Spleen (tissue), 11 donors: ENCODE measurements at regions not wholly inside any gene's neighbourhood (a gene's known extent, or its start where the extent isn't known, plus 50 kb on each side); places are given as distances from the start of the nearest gene placed in this dataset.

Source experiments
- DNase-seq: peaks from one replicate; pipeline ENCODE4 v3.0.0-alpha.2; 2020
- H3K27ac ChIP-seq, 8 donors: fragments of 200-600 bp; sonication (generic) in 7 of 8; 1 replicate in 4 of 8; 2 replicates in 4 of 8; pipeline versions ENCODE4 v1.5.0 to v1.8.0; 2016 to 2021; ENCODE audit warnings: inconsistent platforms in 4 of 8, mild to moderate bottlenecking in 4 of 8, moderate library complexity in 1 of 8
- H3K27me3 ChIP-seq, 7 donors: fragments of 200-600 bp; sonication (generic) in 6 of 7; replicated peaks in 1 of 7; 1 replicate in 4 of 7; 2 replicates in 3 of 7; pipeline versions ENCODE4 v1.5.0 to v1.8.0; 2016 to 2021; ENCODE audit warnings: inconsistent platforms in 3 of 7, mild to moderate bottlenecking in 1 of 7
- H3K36me3 ChIP-seq, 6 donors: fragments of 200-600 bp; sonication (generic) in 5 of 6; 1 replicate in 4 of 6; 2 replicates in 2 of 6; pipeline versions ENCODE4 v1.5.0 to v1.8.0; 2016 to 2021; ENCODE audit warnings: inconsistent platforms in 2 of 6
- H3K4me1 ChIP-seq, 6 donors: fragments of 200-600 bp; sonication (generic) in 5 of 6; 1 replicate in 3 of 6; 2 replicates in 3 of 6; pipeline versions ENCODE4 v1.5.0 to v1.8.0; 2016 to 2021; ENCODE audit warnings: inconsistent platforms in 3 of 6
- H3K4me3 ChIP-seq, 8 donors: fragments of 200-600 bp; sonication (generic) in 7 of 8; 1 replicate in 4 of 8; 2 replicates in 4 of 8; pipeline versions ENCODE4 v1.5.0 to v1.8.0; 2016 to 2021; ENCODE audit warnings: inconsistent platforms in 4 of 8, mild to moderate bottlenecking in 4 of 8, moderate library complexity in 2 of 8
- H3K9me3 ChIP-seq, 8 donors: fragments of 200-600 bp; sonication (generic) in 7 of 8; 1 replicate in 4 of 8; 2 replicates in 4 of 8; pipeline versions ENCODE4 v1.5.0 to v1.8.0; 2016 to 2021; ENCODE audit warnings: inconsistent platforms in 4 of 8
- CTCF ChIP-seq, 11 experiments: fragments of 200-600 bp in 7 of 11; fragments of 450-650 bp in 4 of 11; sonication (generic) in 4 of 11; IDR thresholded peaks in 8 of 11; conservative IDR thresholded peaks in 3 of 11; 1 replicate in 7 of 11; 2 replicates in 4 of 11; pipeline versions ENCODE4 v1.4.0 to v1.8.0; 2016 to 2021; ENCODE audit warnings: antibody characterized with exemption in 11 of 11, inconsistent platforms in 4 of 11, mild to moderate bottlenecking in 1 of 11
- POLR2A ChIP-seq, 3 donors: fragments of 450-650 bp; IDR thresholded peaks; one replicate each; pipeline ENCODE4 v1.5.1; 2017; ENCODE audit warnings: antibody characterized with exemption in 3 of 3, mild to moderate bottlenecking in 1 of 3
- POLR2AphosphoS5 ChIP-seq, 3 donors: sonication (generic); formaldehyde crosslinking; IDR thresholded peaks; one replicate each; pipeline ENCODE4 v1.5.1; 2017; ENCODE audit warnings: antibody characterized with exemption in 3 of 3
- WGBS, 5 donors: extraction: QIAGEN DNeasy Blood & Tissue Kit in 3 of 5; methylation state at CpG; one replicate each; pipeline versions ENCODE4 v1.1.5 to v1.1.7; 2013 to 2018; 5-methylcytosine and 5-hydroxymethylcytosine counted together
- intact Hi-C: fragments of 100-400 bp; cut with DNase I; formaldehyde crosslinking; loops from one replicate; pipeline ENCODE4 v1.15.0; 2023; ENCODE audit warnings: low total_unique reads
- donor health status: healthy with polysubstance abuse.
- donor health status: DM: no; HTN: no; CAD: no; lungs with moderate emphysema.
- donor health status: DM: no; HTN: no; CAD: no.
- donor health status: Bipolar disorder and iron deficiency.
- donor health status: healthy.
- donor health status: DM: no; HTN: no; CAD: no.
- donor health status: DM: yes; HTN: yes; CAD: no.

- H3K4me3 ChIP-seq = no peak overlapping the region
- H3K4me1 ChIP-seq = peaks cover 0 to 20% (median 11%) of the 10 kb centered on the region in 6 donors
- no peaks in the 10 kb centered on the region for H3K9me3 ChIP-seq
- H3K27me3 ChIP-seq = peaks cover 0 to 36% (median 7%) of the 10 kb centered on the region in 7 donors
- no peak for TF ChIP-seq CTCF (IDR thresholded peaks at IDR 0.05 in 8 of 11, conservative IDR thresholded peaks at IDR 0.05 in 3 of 11)
- TF ChIP-seq POLR2A (IDR thresholded peaks at IDR 0.05) = no peak
- TF ChIP-seq POLR2AphosphoS5 (IDR thresholded peaks at IDR 0.05) = no peak
- no peak for DNase-seq
- H3K36me3 ChIP-seq = no peaks in the 10 kb centered on the region
- intact Hi-C loops = no loop called here
- H3K27ac ChIP-seq = no peak overlapping the region
- WGBS, 5 donors = 69 to 80% (median 73%) methylated on average over 5 of the region's 5 CpGs
These were observed 181.0 kb downstream of the UACA start for GRCh38 chr15:70582143-70582945.

- DNase-seq = no peak
- Histone ChIP-seq H3K36me3 (no peaks in the 10 kb centered on the region), H3K9me3 (no peaks in the 10 kb centered on the region), H3K4me3 (no peak overlapping the region), H3K27ac (no peak overlapping the region), H3K27me3 (peaks cover 0 to 22% (median 6%) of the 10 kb centered on the region in 7 donors), H3K4me1 (peaks cover 0 to 17% (median 11%) of the 10 kb centered on the region in 6 donors)
- WGBS, 5 donors = 47 to 79% (median 65%) methylated on average over 6 of the region's 6 CpGs
- intact Hi-C loops = no loop called here
- no peak for TF ChIP-seq POLR2AphosphoS5 (IDR thresholded peaks at IDR 0.05)
These were observed 182.4 kb downstream of the UACA start for GRCh38 chr15:70580958-70581357.

GRCh38 chr15:70580286-70580685 lies 183.1 kb downstream of the UACA start:
- WGBS, 5 donors = 62 to 74% (median 63%) methylated on average over 9 to 10 of the region's 10 CpGs
- peaks cover 0 to 12% (median 4%) of the 10 kb centered on the region in 6 donors for H3K4me1 ChIP-seq
- no peak overlapping the region for H3K4me3 ChIP-seq
- no peaks in the 10 kb centered on the region for H3K9me3 ChIP-seq
- no peak for TF ChIP-seq POLR2A (IDR thresholded peaks at IDR 0.05)
- TF ChIP-seq POLR2AphosphoS5 (IDR thresholded peaks at IDR 0.05) = no peak
- TF ChIP-seq CTCF (IDR thresholded peaks at IDR 0.05 in 8 of 11, conservative IDR thresholded peaks at IDR 0.05 in 3 of 11) = no peak
- intact Hi-C loops = no loop called here
- H3K27me3 ChIP-seq = peaks cover 0 to 16% (median 5%) of the 10 kb centered on the region in 7 donors
- no peak overlapping the region for H3K27ac ChIP-seq
- H3K36me3 ChIP-seq = no peaks in the 10 kb centered on the region
- no peak for DNase-seq

- Histone ChIP-seq H3K27ac (no peak overlapping the region), H3K27me3 (peaks cover 0 to 10% (median 0%) of the 10 kb centered on the region in 7 donors), H3K36me3 (no peaks in the 10 kb centered on the region), H3K4me3 (no peak overlapping the region), H3K4me1 (peaks cover 0 to 7% (median 0%) of the 10 kb centered on the region in 6 donors), H3K9me3 (peaks cover 0 to 1% (median 0%) of the 10 kb centered on the region in 8 donors)
- no peak for DNase-seq
- 78 to 90% (median 86%) methylated on average over 3 of the region's 3 CpGs for WGBS, 5 donors
- intact Hi-C loops = no loop called here
- no peak for TF ChIP-seq POLR2AphosphoS5 (IDR thresholded peaks at IDR 0.05)
- no peak for TF ChIP-seq POLR2A (IDR thresholded peaks at IDR 0.05)
- TF ChIP-seq CTCF (IDR thresholded peaks at IDR 0.05 in 8 of 11, conservative IDR thresholded peaks at IDR 0.05 in 3 of 11) = no peak
These were observed 183.6 kb downstream of the UACA start for GRCh38 chr15:70579766-70580165.
